H1 (cell line): ENCODE measurements at regions not wholly inside any gene's neighbourhood (a gene's known extent, or its start where the extent isn't known, plus 50 kb on each side); places are given as distances from the start of the nearest gene placed in this dataset.

Experiments
- JUND ChIP-seq: IDR thresholded peaks from 2 replicates; pipeline ENCODE4 v1.6.1; 2011; ENCODE audit warnings: mild to moderate bottlenecking, improper control_type of control experiment, low read length
- TF ChIP-seq, protein P1 (sequence below): IDR thresholded peaks from 2 replicates; pipeline ENCODE4 v1.6.1; 2011; ENCODE audit warnings: low read length, improper control_type of control experiment

DNA sequence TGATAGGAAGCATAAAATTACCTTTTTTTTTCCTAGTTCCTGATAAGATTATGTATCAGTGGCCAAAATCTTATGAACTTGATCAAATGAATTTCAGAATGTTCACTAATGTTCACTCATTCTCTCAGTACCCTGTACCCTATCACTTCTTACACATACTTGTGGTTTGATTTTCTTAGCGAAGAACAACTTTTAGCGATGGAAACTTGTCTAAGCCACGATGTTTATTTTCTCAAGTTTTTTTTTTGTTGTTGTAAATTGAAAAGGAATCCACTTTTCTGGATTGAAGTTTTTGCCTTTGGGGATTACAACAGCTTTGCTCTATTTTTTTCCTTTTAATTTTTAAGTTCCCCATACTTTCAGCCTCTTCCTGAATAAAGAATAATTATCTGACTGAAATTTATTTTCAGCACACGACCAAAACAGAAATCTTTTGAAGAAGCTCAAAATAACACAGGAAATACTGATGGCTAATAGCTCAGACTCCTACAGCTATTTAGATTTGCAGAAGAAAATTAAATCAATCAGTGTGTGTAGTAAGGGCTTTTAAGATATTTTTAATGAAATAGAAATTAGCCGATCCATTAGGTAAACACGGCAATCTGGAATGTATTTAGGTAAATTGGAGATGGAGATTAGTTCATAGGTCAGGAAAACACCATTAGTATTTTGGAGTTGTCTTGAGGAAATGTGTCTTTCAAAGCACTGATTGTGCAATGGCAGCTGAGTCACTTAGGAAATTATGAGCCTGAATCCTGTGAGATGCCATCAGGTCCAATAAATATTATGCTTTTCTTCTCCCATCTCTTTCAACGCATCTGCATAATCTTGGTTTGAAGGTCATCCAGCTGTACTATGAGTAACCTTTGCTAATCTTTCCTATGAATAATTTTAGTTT is 217.5 kb downstream of the GJA1 start (continued):
- TF ChIP-seq, protein P1, sequence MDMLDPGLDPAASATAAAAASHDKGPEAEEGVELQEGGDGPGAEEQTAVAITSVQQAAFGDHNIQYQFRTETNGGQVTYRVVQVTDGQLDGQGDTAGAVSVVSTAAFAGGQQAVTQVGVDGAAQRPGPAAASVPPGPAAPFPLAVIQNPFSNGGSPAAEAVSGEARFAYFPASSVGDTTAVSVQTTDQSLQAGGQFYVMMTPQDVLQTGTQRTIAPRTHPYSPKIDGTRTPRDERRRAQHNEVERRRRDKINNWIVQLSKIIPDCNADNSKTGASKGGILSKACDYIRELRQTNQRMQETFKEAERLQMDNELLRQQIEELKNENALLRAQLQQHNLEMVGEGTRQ: no peak
- no peak for TF ChIP-seq JUND
